SW 1271 (cell line): ENCODE measurements at regions not wholly inside any gene's neighbourhood (a gene's known extent, or its start where the extent isn't known, plus 50 kb on each side); places are given as distances from the start of the nearest gene placed in this dataset.

Source experiments
- DNase-seq, 2 experiments: peaks; one replicate each; lab custom pipeline; 2025; lab: John Stamatoyannopoulos, UW

- DNase-seq = no peak
Observed at GRCh38 chr15:31151301-31152233, 50.0 kb upstream of the TRPM1 start.

- DNase-seq = no peak
Observed at GRCh38 chr15:31153531-31153930, 52.0 kb upstream of the TRPM1 start.

GRCh38 chr15:31155151-31155550 is 53.6 kb upstream of the TRPM1 start:
- no peak for DNase-seq

GRCh38 chr15:31156226-31156625 is 54.7 kb upstream of the TRPM1 start:
- no peak for DNase-seq

GRCh38 chr15:31156808-31157207 is 55.3 kb upstream of the TRPM1 start:
- no peak for DNase-seq

GRCh38 chr15:31157644-31158069 is 56.1 kb upstream of the TRPM1 start:
- DNase-seq = no peak

- no peak for DNase-seq
Observed at GRCh38 chr15:31158858-31159569, 57.5 kb upstream of the TRPM1 start.

- DNase-seq = no peak
Observed at GRCh38 chr15:31159837-31160236, 58.3 kb upstream of the TRPM1 start.

- DNase-seq = no peak
Observed at GRCh38 chr15:31160297-31160696, 58.8 kb upstream of the TRPM1 start.

- no peak for DNase-seq
Observed at GRCh38 chr15:31160740-31161495, 59.4 kb upstream of the TRPM1 start.

GRCh38 chr15:31161951-31162350 is 60.4 kb upstream of the TRPM1 start:
- DNase-seq = no peak

GRCh38 chr15:31162721-31163510 is 61.4 kb upstream of the TRPM1 start:
- DNase-seq = no peak

- no peak for DNase-seq
Observed at GRCh38 chr15:31163769-31164572, 62.4 kb upstream of the TRPM1 start.

- DNase-seq = no peak
Observed at GRCh38 chr15:31164573-31164912, 63.0 kb upstream of the TRPM1 start.

- no peak for DNase-seq
Observed at GRCh38 chr15:31169558-31169957, 68.0 kb upstream of the TRPM1 start.

- no peak for DNase-seq
Observed at GRCh38 chr15:31171731-31172130, 70.2 kb upstream of the TRPM1 start.

GRCh38 chr15:31172606-31173005 is 71.1 kb upstream of the TRPM1 start:
- no peak for DNase-seq

- DNase-seq = no peak
Observed at GRCh38 chr15:31173790-31174450, 72.4 kb upstream of the TRPM1 start.

GRCh38 chr15:31175484-31175883 is 74.0 kb upstream of the TRPM1 start:
- DNase-seq = no peak

GRCh38 chr15:31177951-31178350 is 76.4 kb upstream of the TRPM1 start:
- no peak for DNase-seq
